ENCODE measurements at regions not wholly inside any gene's neighbourhood (a gene's known extent, or its start where the extent isn't known, plus 50 kb on each side); places are given as distances from the start of the nearest gene placed in this dataset.

DNA sequence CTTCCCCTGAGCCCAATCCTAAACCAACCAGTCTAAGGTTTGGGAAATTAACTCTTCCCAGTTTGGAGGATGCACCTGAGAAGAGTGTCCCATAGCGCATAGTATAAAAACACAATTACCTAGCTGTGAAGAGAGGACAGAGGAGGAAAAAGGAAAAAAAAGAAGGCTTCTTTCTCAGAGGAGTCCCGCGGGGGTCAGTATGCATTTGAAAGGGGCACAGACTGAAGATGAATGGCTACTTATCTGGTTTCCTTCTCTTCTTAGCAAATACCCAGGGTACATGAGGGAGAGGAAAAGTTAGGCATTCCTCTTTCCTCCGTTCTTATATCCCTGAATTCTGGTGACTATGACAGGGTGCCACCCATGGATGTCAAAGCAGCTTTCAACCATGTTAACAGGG is 96.9 kb downstream of the TMEM47 start:
- TF ChIP-seq POLR2A (IDR thresholded peaks at IDR 0.05) (no peak), CTCF (IDR thresholded peaks at IDR 0.05) (no peak)
- no peaks in the 10 kb centered on the region for H3K4me1 ChIP-seq
- no peak for ATAC-seq
- no peaks in the 10 kb centered on the region for H3K36me3 ChIP-seq
- H3K4me3 ChIP-seq = no peak overlapping the region
- 36% methylated on average over 4 of the region's 4 CpGs for WGBS (ENCODE audit: insufficient coverage, low coverage, low lambda C conversion rate, missing lambda C conversion rate)
- no peaks in the 10 kb centered on the region for H3K27me3 ChIP-seq
- H3K27ac ChIP-seq = no peak overlapping the region
- H3K9me3 ChIP-seq = no peaks in the 10 kb centered on the region
- no peak for DNase-seq
- intact Hi-C loops (cut with DNase I) = no loop called here

DNA sequence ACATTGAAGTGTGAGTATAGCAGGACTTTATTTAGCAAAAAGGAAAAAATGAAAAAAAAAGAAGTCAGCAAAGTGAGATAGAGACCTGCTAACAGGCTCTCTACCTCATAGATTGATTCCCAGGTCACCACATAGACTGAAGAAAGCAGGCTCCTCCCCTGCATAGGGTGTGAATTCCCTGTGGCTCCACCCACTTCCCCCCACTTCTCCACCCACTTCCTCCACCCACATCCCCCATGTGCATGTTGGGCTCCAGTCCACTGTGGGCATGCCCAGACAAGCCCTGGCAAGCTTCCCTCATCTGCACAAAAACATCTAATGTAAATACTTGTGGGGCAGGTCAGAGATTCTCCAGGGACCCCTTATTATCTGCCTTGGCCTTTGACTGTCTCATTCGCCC is 97.8 kb downstream of the TMEM47 start:
- ATAC-seq (no peak), DNase-seq (no peak)
- intact Hi-C loops (cut with DNase I) = no loop called here
- Histone ChIP-seq H3K27ac (no peak overlapping the region), H3K4me1 (no peaks in the 10 kb centered on the region), H3K4me3 (no peak overlapping the region), H3K9me3 (no peaks in the 10 kb centered on the region), H3K27me3 (no peaks in the 10 kb centered on the region), H3K36me3 (no peaks in the 10 kb centered on the region)
- WGBS (ENCODE audit: insufficient coverage, low coverage, low lambda C conversion rate, missing lambda C conversion rate) = 31% methylated on average over 1 of the region's 1 CpG
- TF ChIP-seq POLR2A (IDR thresholded peaks at IDR 0.05) (no peak), CTCF (IDR thresholded peaks at IDR 0.05) (no peak)

- WGBS (ENCODE audit: insufficient coverage, low coverage, low lambda C conversion rate, missing lambda C conversion rate) = 64% methylated on average over 1 of the region's 1 CpG
- intact Hi-C loops (cut with DNase I) = no loop called here
- Histone ChIP-seq H3K27me3 (no peaks in the 10 kb centered on the region), H3K4me3 (no peak overlapping the region), H3K4me1 (no peaks in the 10 kb centered on the region), H3K9me3 (no peaks in the 10 kb centered on the region), H3K36me3 (no peaks in the 10 kb centered on the region), H3K27ac (no peak overlapping the region)
- TF ChIP-seq CTCF (IDR thresholded peaks at IDR 0.05) = no peak
- DNase-seq = no peak
- no peak for ATAC-seq
These were observed 99.4 kb downstream of the TMEM47 start for GRCh38 chrX:34557733-34558132.

- no peaks in the 10 kb centered on the region for H3K9me3 ChIP-seq
- H3K4me1 ChIP-seq = no peaks in the 10 kb centered on the region
- intact Hi-C loops (cut with DNase I) = no loop called here
- WGBS (ENCODE audit: insufficient coverage, low coverage, low lambda C conversion rate, missing lambda C conversion rate) = 63% methylated on average over 6 of the region's 6 CpGs
- H3K27me3 ChIP-seq = no peaks in the 10 kb centered on the region
- ATAC-seq = no peak
- H3K4me3 ChIP-seq = no peak overlapping the region
- H3K27ac ChIP-seq = no peak overlapping the region
- DNase-seq = no peak
- TF ChIP-seq POLR2A (IDR thresholded peaks at IDR 0.05) (no peak), CTCF (IDR thresholded peaks at IDR 0.05) (no peak)
- no peaks in the 10 kb centered on the region for H3K36me3 ChIP-seq
These were observed 101.6 kb downstream of the TMEM47 start for GRCh38 chrX:34555481-34555880.

- intact Hi-C loops (cut with DNase I) = no loop called here
- TF ChIP-seq POLR2A (IDR thresholded peaks at IDR 0.05) = no peak
- WGBS (ENCODE audit: insufficient coverage, low coverage, low lambda C conversion rate, missing lambda C conversion rate) = 23% methylated on average over 4 of the region's 4 CpGs
- no peaks in the 10 kb centered on the region for H3K9me3 ChIP-seq
- H3K36me3 ChIP-seq = no peaks in the 10 kb centered on the region
- no peak overlapping the region for H3K4me3 ChIP-seq
- no peak for ATAC-seq
- no peaks in the 10 kb centered on the region for H3K4me1 ChIP-seq
- H3K27ac ChIP-seq = no peak overlapping the region
- peaks cover 0 to 8% of the 10 kb centered on the region in 2 donors for H3K27me3 ChIP-seq
- no peak for DNase-seq
These were observed 110.7 kb downstream of the TMEM47 start for GRCh38 chrX:34546366-34546765.

Measured in right lobe of liver (tissue), 6 donors.